22Rv1 (cell line): ENCODE measurements at regions not wholly inside any gene's neighbourhood (a gene's known extent, or its start where the extent isn't known, plus 50 kb on each side); places are given as distances from the start of the nearest gene placed in this dataset.

ENCODE experiments used
- H3K27ac ChIP-seq: fragments of 450-650 bp; 2 replicates; pipeline ENCODE4 v1.5.1; 2017
- ZFX ChIP-seq: fragments of 450-650 bp; IDR thresholded peaks from 2 replicates; pipeline ENCODE4 v1.6.1; 2017; ENCODE audit warnings: antibody characterized with exemption, borderline replicate concordance
- TF ChIP-seq, protein P1 (sequence below): fragments of 450-650 bp; IDR thresholded peaks from 2 replicates; pipeline ENCODE4 v1.5.1; 2017; ENCODE audit warnings: mild to moderate bottlenecking

DNA sequence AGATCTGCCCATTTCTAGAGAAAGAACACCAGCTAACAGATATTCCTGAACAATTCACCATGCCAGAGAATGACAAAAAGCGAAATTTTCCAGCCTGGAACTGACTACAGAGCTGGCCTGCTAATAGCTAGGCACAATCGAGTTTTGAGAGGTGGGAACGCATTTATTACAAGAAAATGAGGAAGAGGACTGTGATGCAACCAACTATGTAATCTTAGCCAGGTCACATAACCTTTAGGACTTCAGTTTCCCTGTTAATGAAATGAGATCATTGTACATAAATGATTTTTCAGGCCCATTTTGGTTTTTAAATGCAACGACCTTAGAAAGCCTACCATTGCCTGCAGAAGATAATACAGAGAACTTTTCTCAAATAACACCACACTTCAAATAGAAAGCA lies 72.1 kb upstream of the SETMAR start:
- TF ChIP-seq ZFX, result no peak
- TF ChIP-seq, protein P1, sequence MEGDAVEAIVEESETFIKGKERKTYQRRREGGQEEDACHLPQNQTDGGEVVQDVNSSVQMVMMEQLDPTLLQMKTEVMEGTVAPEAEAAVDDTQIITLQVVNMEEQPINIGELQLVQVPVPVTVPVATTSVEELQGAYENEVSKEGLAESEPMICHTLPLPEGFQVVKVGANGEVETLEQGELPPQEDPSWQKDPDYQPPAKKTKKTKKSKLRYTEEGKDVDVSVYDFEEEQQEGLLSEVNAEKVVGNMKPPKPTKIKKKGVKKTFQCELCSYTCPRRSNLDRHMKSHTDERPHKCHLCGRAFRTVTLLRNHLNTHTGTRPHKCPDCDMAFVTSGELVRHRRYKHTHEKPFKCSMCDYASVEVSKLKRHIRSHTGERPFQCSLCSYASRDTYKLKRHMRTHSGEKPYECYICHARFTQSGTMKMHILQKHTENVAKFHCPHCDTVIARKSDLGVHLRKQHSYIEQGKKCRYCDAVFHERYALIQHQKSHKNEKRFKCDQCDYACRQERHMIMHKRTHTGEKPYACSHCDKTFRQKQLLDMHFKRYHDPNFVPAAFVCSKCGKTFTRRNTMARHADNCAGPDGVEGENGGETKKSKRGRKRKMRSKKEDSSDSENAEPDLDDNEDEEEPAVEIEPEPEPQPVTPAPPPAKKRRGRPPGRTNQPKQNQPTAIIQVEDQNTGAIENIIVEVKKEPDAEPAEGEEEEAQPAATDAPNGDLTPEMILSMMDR, result no peak

DNA sequence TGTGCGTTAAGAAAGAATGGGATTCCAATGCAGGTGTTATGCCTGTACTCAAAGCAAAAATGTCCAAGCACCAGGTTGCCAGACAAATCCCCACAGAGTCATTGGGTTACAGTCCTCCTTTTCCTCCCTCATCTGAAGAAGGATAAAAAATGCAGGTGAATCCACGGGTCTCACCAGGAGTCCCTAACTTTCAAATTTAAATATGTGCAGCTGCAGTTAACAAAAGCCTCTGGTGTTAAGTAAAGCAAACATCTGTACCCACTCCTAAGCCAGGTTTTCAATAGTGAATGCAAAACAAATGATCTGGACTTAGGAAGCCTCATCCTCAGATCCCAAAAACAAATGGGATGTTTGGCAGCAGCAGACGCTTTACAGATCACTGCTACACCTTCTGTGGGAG lies 70.4 kb upstream of the SETMAR start:
- TF ChIP-seq, protein P1, result no peak
- no peak for TF ChIP-seq ZFX
- H3K27ac ChIP-seq, result no peak overlapping the region

More for the DNA sequence above, 72.1 kb upstream of the SETMAR start:
- no peak overlapping the region for H3K27ac ChIP-seq

DNA sequence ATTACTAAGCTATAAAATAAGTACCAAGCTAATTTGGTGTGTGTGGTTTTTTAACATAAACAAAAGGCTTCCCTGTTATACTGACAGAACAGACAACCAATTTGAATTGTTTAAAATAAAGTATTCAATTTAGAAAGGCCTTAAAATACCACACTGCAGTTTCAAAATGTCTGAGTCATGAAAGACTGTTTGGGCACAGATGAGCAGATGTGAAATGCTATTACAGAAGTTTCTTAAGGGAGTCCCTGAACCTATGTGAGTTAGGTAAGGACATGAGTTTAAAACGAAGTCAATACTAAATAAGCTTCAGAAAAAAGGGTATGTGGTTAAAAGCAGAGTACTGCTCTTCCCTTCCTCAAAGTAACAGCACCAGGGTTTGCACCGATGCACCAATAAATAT lies 69.7 kb upstream of the SETMAR start:
- TF ChIP-seq ZFX, result no peak
- TF ChIP-seq, protein P1, result no peak
- H3K27ac ChIP-seq, result no peak overlapping the region

DNA sequence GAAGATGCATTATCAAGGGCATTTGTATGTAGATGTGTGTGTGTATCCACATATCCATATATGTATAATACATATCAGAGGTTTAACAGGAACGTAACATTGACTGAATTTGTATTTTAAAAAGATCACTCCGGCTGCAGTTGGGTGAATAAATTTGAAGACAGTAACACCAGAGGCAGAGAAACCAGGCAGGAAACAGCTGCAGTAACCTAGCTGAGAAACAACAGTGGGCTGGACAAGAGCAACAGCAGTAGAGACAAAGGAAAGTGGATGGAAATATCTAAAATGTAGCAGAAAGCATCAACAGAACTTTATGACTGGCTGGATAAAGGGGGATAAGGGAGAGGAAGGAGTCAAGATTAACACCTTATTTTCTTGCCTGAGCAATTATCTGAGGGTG lies 68.3 kb upstream of the SETMAR start:
- no peak for TF ChIP-seq ZFX
- TF ChIP-seq, protein P1, result no peak
- H3K27ac ChIP-seq, result no peak overlapping the region

DNA sequence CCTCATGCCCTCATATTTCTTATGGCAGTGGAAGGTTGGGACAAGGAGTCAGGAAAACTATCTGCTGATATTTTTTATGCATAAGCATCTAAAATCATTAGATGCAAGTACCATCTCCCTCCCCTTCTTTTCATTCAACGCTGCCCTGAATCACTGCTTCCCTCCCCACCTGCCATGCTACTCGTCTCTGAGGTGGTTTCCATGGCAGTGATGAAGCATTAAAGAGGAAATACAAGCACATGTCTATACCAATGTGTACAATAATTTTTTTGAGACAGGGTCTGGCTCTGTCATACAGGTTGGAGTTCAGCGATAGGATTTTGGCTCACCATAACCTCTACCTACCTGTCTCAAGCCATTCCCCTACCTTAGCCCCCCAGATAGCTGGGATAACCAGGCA lies 67.5 kb upstream of the SETMAR start:
- no peak overlapping the region for H3K27ac ChIP-seq
- TF ChIP-seq ZFX, result no peak
- TF ChIP-seq, protein P1, result no peak

DNA sequence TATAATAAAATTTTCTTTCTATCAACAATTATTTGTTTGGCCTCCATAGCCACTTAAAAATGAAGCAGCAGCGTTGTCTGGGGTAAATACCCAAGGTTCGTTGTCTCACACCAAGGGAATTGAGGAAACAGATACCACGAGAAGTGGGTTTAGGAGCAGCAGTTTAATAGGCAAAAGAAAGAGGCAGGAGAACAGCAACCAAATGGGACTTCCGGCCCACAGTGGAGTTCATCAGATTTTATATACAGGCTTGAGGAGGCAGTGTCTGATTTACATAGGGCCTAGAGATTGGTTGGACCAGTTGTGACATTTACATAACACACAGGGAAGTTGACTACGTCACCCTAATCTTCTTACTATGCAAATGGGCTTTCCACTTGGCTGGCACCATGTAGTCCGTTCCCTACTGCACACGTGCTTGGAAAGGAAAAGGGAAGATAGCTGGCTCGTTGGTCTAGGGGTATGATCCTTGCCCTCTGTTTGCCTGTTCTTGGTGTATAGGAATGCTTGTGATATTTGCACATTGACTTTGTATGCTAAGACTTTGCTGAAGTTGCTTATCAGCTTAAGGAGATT lies 61.5 kb upstream of the SETMAR start:
- TF ChIP-seq, protein P1, result no peak
- no peak for TF ChIP-seq ZFX
- peak overlapping the region; percentile 19; the same call in 1 of the 2 replicates for H3K27ac ChIP-seq

DNA sequence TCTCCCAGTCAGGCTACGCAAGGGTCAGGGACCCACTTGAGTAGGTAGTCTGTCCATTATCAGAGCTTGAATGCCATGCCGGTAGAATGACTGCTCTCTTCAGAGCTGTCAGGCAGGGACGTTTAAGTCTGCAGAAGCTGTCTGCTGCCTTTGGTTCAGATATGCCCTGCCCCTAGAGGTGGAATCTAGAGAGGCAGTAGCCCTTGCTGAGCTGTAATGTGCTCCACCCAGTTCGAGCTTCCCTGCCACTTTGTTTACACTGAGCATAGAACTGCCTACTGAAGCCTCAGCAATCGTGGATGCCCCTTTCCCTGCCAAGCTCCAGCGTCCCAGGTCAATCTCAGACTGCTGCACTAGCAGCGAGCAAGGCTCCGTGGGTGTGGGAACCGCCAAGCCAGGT lies 57.5 kb upstream of the SETMAR start:
- H3K27ac ChIP-seq, result no peak overlapping the region
- TF ChIP-seq, protein P1, result no peak
- TF ChIP-seq ZFX, result no peak
